ENCODE measurements at regions not wholly inside any gene's neighbourhood (a gene's known extent, or its start where the extent isn't known, plus 50 kb on each side); places are given as distances from the start of the nearest gene placed in this dataset.

- Histone ChIP-seq H2BK120ac (ENCODE audit: insufficient read depth, low read length, poor library complexity) (no peak overlapping the region), H3K79me2 (ENCODE audit: control insufficient read depth, insufficient read depth, low read length, poor library complexity) (no peaks in the 10 kb centered on the region), H2BK12ac (ENCODE audit: low read length) (no peak overlapping the region), H2AFZ (ENCODE audit: insufficient read depth, low read length, poor library complexity) (no peak overlapping the region), H3K4ac (ENCODE audit: low read depth, low read length) (no peak overlapping the region), H3K79me1 (ENCODE audit: low read length) (no peaks in the 10 kb centered on the region), H3K4me1 (ENCODE audit: control insufficient read depth in 1 of 2, insufficient read depth in 2 of 2, low read length in 2 of 2) (no peaks in the 10 kb centered on the region), H3K4me3 (ENCODE audit: low read depth, low read length) (no peak overlapping the region), H4K12ac (ENCODE audit: low read depth, low read length) (no peak overlapping the region), H3K9ac (ENCODE audit: low read length) (no peak overlapping the region), H3K36me3 (ENCODE audit: control insufficient read depth in 1 of 2, insufficient read depth in 2 of 2, low read length in 2 of 2) (no peaks in the 10 kb centered on the region), H3K23ac (ENCODE audit: low read length) (no peak overlapping the region), H3K27me3 (ENCODE audit: insufficient read depth, low read length) (no peaks in the 10 kb centered on the region), H3K27ac (ENCODE audit: low read depth, low read length) (no peak overlapping the region), H4K91ac (ENCODE audit: low read depth, low read length) (no peak overlapping the region), H3K18ac (ENCODE audit: low read length) (no peak overlapping the region), H2AK5ac (ENCODE audit: low read length) (no peak overlapping the region), H4K8ac (ENCODE audit: low read depth, low read length) (no peak overlapping the region), H3K4me2 (ENCODE audit: low read length) (no peak overlapping the region), H3K14ac (ENCODE audit: low read length) (no peak overlapping the region), H2BK5ac (ENCODE audit: low read depth, low read length, poor library complexity) (no peak overlapping the region), H3K9me3 (ENCODE audit: insufficient read depth, low read depth, low read length) (no peaks in the 10 kb centered on the region)
- no peak for DNase-seq
- WGBS (ENCODE audit: extremely low coverage, insufficient coverage, insufficient read length): no CpG with 5 or more reads among the region's 1 CpG
These were observed 169.2 kb upstream of the MYL2 start for GRCh38 chr12:111089616-111090015.

GRCh38 chr12:111088409-111088808 lies 168.0 kb upstream of the MYL2 start:
- H3K23ac ChIP-seq (ENCODE audit: low read length): no peak overlapping the region
- no peak overlapping the region for H2BK12ac ChIP-seq (ENCODE audit: low read length)
- no peak overlapping the region for H3K27ac ChIP-seq (ENCODE audit: low read depth, low read length)
- H3K9ac ChIP-seq (ENCODE audit: low read length): no peak overlapping the region
- H3K4ac ChIP-seq (ENCODE audit: low read depth, low read length): no peak overlapping the region
- no peak overlapping the region for H2AK5ac ChIP-seq (ENCODE audit: low read length)
- H2BK5ac ChIP-seq (ENCODE audit: low read depth, low read length, poor library complexity): no peak overlapping the region
- WGBS (ENCODE audit: extremely low coverage, insufficient coverage, insufficient read length): no CpG with 5 or more reads among the region's 9 CpGs
- no peaks in the 10 kb centered on the region for H3K4me1 ChIP-seq (ENCODE audit: control insufficient read depth in 1 of 2, insufficient read depth in 2 of 2, low read length in 2 of 2)
- no peaks in the 10 kb centered on the region for H3K79me1 ChIP-seq (ENCODE audit: low read length)
- H4K12ac ChIP-seq (ENCODE audit: low read depth, low read length): no peak overlapping the region
- H3K79me2 ChIP-seq (ENCODE audit: control insufficient read depth, insufficient read depth, low read length, poor library complexity): no peaks in the 10 kb centered on the region
- no peaks in the 10 kb centered on the region for H3K27me3 ChIP-seq (ENCODE audit: insufficient read depth, low read length)
- no peak overlapping the region for H3K4me3 ChIP-seq (ENCODE audit: low read depth, low read length)
- no peak overlapping the region for H3K18ac ChIP-seq (ENCODE audit: low read length)
- no peak overlapping the region for H4K91ac ChIP-seq (ENCODE audit: low read depth, low read length)
- H2BK120ac ChIP-seq (ENCODE audit: insufficient read depth, low read length, poor library complexity): no peak overlapping the region
- DNase-seq: no peak
- H3K4me2 ChIP-seq (ENCODE audit: low read length): no peak overlapping the region
- H3K14ac ChIP-seq (ENCODE audit: low read length): no peak overlapping the region
- H4K8ac ChIP-seq (ENCODE audit: low read depth, low read length): no peak overlapping the region
- H3K36me3 ChIP-seq (ENCODE audit: control insufficient read depth in 1 of 2, insufficient read depth in 2 of 2, low read length in 2 of 2): no peaks in the 10 kb centered on the region
- H2AFZ ChIP-seq (ENCODE audit: insufficient read depth, low read length, poor library complexity): no peak overlapping the region
- no peaks in the 10 kb centered on the region for H3K9me3 ChIP-seq (ENCODE audit: insufficient read depth, low read depth, low read length)

- no peak for DNase-seq
These were observed 166.7 kb upstream of the MYL2 start for GRCh38 chr12:111086947-111087700.

GRCh38 chr12:111085096-111085495 lies 164.7 kb upstream of the MYL2 start:
- Histone ChIP-seq H2BK120ac (ENCODE audit: insufficient read depth, low read length, poor library complexity) (no peak overlapping the region), H3K36me3 (ENCODE audit: control insufficient read depth in 1 of 2, insufficient read depth in 2 of 2, low read length in 2 of 2) (no peaks in the 10 kb centered on the region), H3K27ac (ENCODE audit: low read depth, low read length) (no peak overlapping the region), H3K4me2 (ENCODE audit: low read length) (no peak overlapping the region), H3K9me3 (ENCODE audit: insufficient read depth, low read depth, low read length) (no peaks in the 10 kb centered on the region), H2AK5ac (ENCODE audit: low read length) (no peak overlapping the region), H3K27me3 (ENCODE audit: insufficient read depth, low read length) (no peaks in the 10 kb centered on the region), H2AFZ (ENCODE audit: insufficient read depth, low read length, poor library complexity) (no peak overlapping the region), H3K4ac (ENCODE audit: low read depth, low read length) (no peak overlapping the region), H4K12ac (ENCODE audit: low read depth, low read length) (no peak overlapping the region), H3K79me1 (ENCODE audit: low read length) (no peaks in the 10 kb centered on the region), H4K91ac (ENCODE audit: low read depth, low read length) (no peak overlapping the region), H3K18ac (ENCODE audit: low read length) (no peak overlapping the region), H4K8ac (ENCODE audit: low read depth, low read length) (no peak overlapping the region), H3K79me2 (ENCODE audit: control insufficient read depth, insufficient read depth, low read length, poor library complexity) (no peaks in the 10 kb centered on the region), H3K14ac (ENCODE audit: low read length) (no peak overlapping the region), H2BK5ac (ENCODE audit: low read depth, low read length, poor library complexity) (no peak overlapping the region), H3K4me3 (ENCODE audit: low read depth, low read length) (no peak overlapping the region), H3K9ac (ENCODE audit: low read length) (no peak overlapping the region), H2BK12ac (ENCODE audit: low read length) (no peak overlapping the region), H3K23ac (ENCODE audit: low read length) (no peak overlapping the region), H3K4me1 (ENCODE audit: control insufficient read depth in 1 of 2, insufficient read depth in 2 of 2, low read length in 2 of 2) (no peaks in the 10 kb centered on the region)
- no CpG with 5 or more reads among the region's 1 CpG for WGBS (ENCODE audit: extremely low coverage, insufficient coverage, insufficient read length)
- no peak for DNase-seq

More at GRCh38 chr12:111086947-111087700, 166.7 kb upstream of the MYL2 start:
- no peak overlapping the region for H4K91ac ChIP-seq (ENCODE audit: low read depth, low read length)
- H3K23ac ChIP-seq (ENCODE audit: low read length): no peak overlapping the region
- H3K14ac ChIP-seq (ENCODE audit: low read length): no peak overlapping the region
- no peaks in the 10 kb centered on the region for H3K4me1 ChIP-seq (ENCODE audit: control insufficient read depth in 1 of 2, insufficient read depth in 2 of 2, low read length in 2 of 2)
- no peaks in the 10 kb centered on the region for H3K36me3 ChIP-seq (ENCODE audit: control insufficient read depth in 1 of 2, insufficient read depth in 2 of 2, low read length in 2 of 2)
- H4K8ac ChIP-seq (ENCODE audit: low read depth, low read length): no peak overlapping the region
- no peaks in the 10 kb centered on the region for H3K27me3 ChIP-seq (ENCODE audit: insufficient read depth, low read length)
- no CpG with 5 or more reads among the region's 12 CpGs for WGBS (ENCODE audit: extremely low coverage, insufficient coverage, insufficient read length)
- H2BK12ac ChIP-seq (ENCODE audit: low read length): no peak overlapping the region
- H3K18ac ChIP-seq (ENCODE audit: low read length): no peak overlapping the region
- no peak overlapping the region for H3K4me2 ChIP-seq (ENCODE audit: low read length)
- no peaks in the 10 kb centered on the region for H3K9me3 ChIP-seq (ENCODE audit: insufficient read depth, low read depth, low read length)
- H2AFZ ChIP-seq (ENCODE audit: insufficient read depth, low read length, poor library complexity): no peak overlapping the region
- no peak overlapping the region for H3K4ac ChIP-seq (ENCODE audit: low read depth, low read length)
- no peak overlapping the region for H3K4me3 ChIP-seq (ENCODE audit: low read depth, low read length)
- H3K27ac ChIP-seq (ENCODE audit: low read depth, low read length): no peak overlapping the region
- H4K12ac ChIP-seq (ENCODE audit: low read depth, low read length): no peak overlapping the region
- no peak overlapping the region for H2BK5ac ChIP-seq (ENCODE audit: low read depth, low read length, poor library complexity)
- H3K9ac ChIP-seq (ENCODE audit: low read length): no peak overlapping the region
- no peaks in the 10 kb centered on the region for H3K79me1 ChIP-seq (ENCODE audit: low read length)
- no peaks in the 10 kb centered on the region for H3K79me2 ChIP-seq (ENCODE audit: control insufficient read depth, insufficient read depth, low read length, poor library complexity)
- H2AK5ac ChIP-seq (ENCODE audit: low read length): no peak overlapping the region
- no peak overlapping the region for H2BK120ac ChIP-seq (ENCODE audit: insufficient read depth, low read length, poor library complexity)
